ENCODE measurements at regions not wholly inside any gene's neighbourhood (a gene's known extent, or its start where the extent isn't known, plus 50 kb on each side); places are given as distances from the start of the nearest gene placed in this dataset.

DNA sequence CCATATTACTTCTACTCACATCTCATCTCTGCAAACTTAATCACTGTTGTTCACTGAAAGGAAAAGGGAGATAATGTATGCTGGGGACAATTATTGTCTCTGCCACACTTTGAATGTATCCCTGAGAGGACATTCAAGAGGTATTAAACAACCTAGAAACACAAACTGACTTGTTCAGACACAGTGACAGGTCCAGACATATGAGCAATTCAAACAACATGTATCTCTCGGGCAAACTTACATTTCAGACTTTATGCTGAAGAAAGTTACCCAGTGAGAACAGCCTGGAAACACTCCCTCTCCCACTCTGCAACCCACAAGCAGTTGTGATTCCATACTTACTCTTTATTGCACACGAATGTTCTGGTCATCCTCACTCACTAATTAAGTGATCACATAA lies 968.7 kb upstream of the SLC10A2 start:
- Histone ChIP-seq H3K36me3 (no peaks in the 10 kb centered on the region), H3K9me3 (no peaks in the 10 kb centered on the region), H3K27me3 (no peaks in the 10 kb centered on the region), H3K27ac (no peak overlapping the region), H3K4me3 (no peak overlapping the region), H3K4me1 (no peaks in the 10 kb centered on the region)
- intact Hi-C loops (cut with DNase I; ENCODE audit: low total_unique reads) = no loop called here
- TF ChIP-seq POLR2AphosphoS5 (IDR thresholded peaks at IDR 0.05) (no peak), POLR2A (IDR thresholded peaks at IDR 0.05) (no peak)
- TF ChIP-seq, protein P1, sequence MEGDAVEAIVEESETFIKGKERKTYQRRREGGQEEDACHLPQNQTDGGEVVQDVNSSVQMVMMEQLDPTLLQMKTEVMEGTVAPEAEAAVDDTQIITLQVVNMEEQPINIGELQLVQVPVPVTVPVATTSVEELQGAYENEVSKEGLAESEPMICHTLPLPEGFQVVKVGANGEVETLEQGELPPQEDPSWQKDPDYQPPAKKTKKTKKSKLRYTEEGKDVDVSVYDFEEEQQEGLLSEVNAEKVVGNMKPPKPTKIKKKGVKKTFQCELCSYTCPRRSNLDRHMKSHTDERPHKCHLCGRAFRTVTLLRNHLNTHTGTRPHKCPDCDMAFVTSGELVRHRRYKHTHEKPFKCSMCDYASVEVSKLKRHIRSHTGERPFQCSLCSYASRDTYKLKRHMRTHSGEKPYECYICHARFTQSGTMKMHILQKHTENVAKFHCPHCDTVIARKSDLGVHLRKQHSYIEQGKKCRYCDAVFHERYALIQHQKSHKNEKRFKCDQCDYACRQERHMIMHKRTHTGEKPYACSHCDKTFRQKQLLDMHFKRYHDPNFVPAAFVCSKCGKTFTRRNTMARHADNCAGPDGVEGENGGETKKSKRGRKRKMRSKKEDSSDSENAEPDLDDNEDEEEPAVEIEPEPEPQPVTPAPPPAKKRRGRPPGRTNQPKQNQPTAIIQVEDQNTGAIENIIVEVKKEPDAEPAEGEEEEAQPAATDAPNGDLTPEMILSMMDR (IDR thresholded peaks at IDR 0.05) = no peak
- DNase-seq (ENCODE audit: low spot score in 2 of 2) = no peak

DNA sequence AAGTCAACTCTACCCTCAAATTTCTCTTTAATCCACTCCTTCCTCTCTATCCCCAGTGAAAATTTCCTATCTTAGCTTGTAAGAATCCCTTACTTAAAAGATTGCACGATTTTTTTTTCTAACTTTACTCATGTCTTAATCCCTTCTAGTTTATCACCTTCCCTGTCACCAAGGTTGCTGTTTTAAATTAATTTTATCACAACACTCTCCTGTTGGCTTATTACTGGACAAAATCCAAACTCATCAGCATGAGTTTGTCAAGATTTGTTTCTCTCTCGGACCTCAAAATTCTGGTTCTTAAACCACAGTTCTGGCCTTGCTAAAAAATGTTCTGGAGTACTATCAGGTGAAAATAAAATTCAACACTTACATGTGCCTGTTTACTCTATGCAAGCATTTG lies 959.1 kb upstream of the SLC10A2 start:
- no peaks in the 10 kb centered on the region for H3K36me3 ChIP-seq
- no peaks in the 10 kb centered on the region for H3K9me3 ChIP-seq
- no peak for TF ChIP-seq POLR2A (IDR thresholded peaks at IDR 0.05)
- TF ChIP-seq, protein P1 (IDR thresholded peaks at IDR 0.05) = no peak
- TF ChIP-seq POLR2AphosphoS5 (IDR thresholded peaks at IDR 0.05) = no peak
- no peak for DNase-seq (ENCODE audit: low spot score in 2 of 2)
- intact Hi-C loops (cut with DNase I; ENCODE audit: low total_unique reads) = no loop called here
- no peak overlapping the region for H3K4me3 ChIP-seq
- H3K4me1 ChIP-seq = no peaks in the 10 kb centered on the region
- H3K27me3 ChIP-seq = no peaks in the 10 kb centered on the region
- H3K27ac ChIP-seq = no peak overlapping the region

GRCh38 chr13:104024416-104025170 lies 958.4 kb upstream of the SLC10A2 start:
- Histone ChIP-seq H3K9me3 (no peaks in the 10 kb centered on the region), H3K27ac (peak overlapping the region in 1 of 2 donors; percentile 40), H3K27me3 (no peaks in the 10 kb centered on the region), H3K4me3 (no peak overlapping the region), H3K36me3 (no peaks in the 10 kb centered on the region), H3K4me1 (no peaks in the 10 kb centered on the region)
- no peak for DNase-seq (ENCODE audit: low spot score in 2 of 2)
- intact Hi-C loops (cut with DNase I; ENCODE audit: low total_unique reads) = no loop called here
- TF ChIP-seq, protein P1 (IDR thresholded peaks at IDR 0.05) = no peak
- TF ChIP-seq POLR2A (IDR thresholded peaks at IDR 0.05) (no peak), POLR2AphosphoS5 (IDR thresholded peaks at IDR 0.05) (no peak)

GRCh38 chr13:104021806-104022397 lies 955.7 kb upstream of the SLC10A2 start:
- intact Hi-C loops (cut with DNase I; ENCODE audit: low total_unique reads) = no loop called here
- H3K9me3 ChIP-seq = no peaks in the 10 kb centered on the region
- DNase-seq (ENCODE audit: low spot score in 2 of 2) = no peak
- H3K36me3 ChIP-seq = no peaks in the 10 kb centered on the region
- H3K4me3 ChIP-seq = no peak overlapping the region
- no peaks in the 10 kb centered on the region for H3K4me1 ChIP-seq
- TF ChIP-seq, protein P1 (IDR thresholded peaks at IDR 0.05) = no peak
- no peaks in the 10 kb centered on the region for H3K27me3 ChIP-seq
- no peak overlapping the region for H3K27ac ChIP-seq

- Histone ChIP-seq H3K4me1 (no peaks in the 10 kb centered on the region), H3K4me3 (no peak overlapping the region), H3K27ac (peak overlapping the region in 1 of 2 donors; percentile 8), H3K9me3 (no peaks in the 10 kb centered on the region), H3K36me3 (no peaks in the 10 kb centered on the region), H3K27me3 (no peaks in the 10 kb centered on the region)
- TF ChIP-seq, protein P1 (IDR thresholded peaks at IDR 0.05) = no peak
- TF ChIP-seq POLR2AphosphoS5 (IDR thresholded peaks at IDR 0.05) (no peak), POLR2A (IDR thresholded peaks at IDR 0.05) (no peak)
- no peak for DNase-seq (ENCODE audit: low spot score in 2 of 2)
- intact Hi-C loops (cut with DNase I; ENCODE audit: low total_unique reads) = no loop called here
Observed at GRCh38 chr13:104017317-104017716, 951.1 kb upstream of the SLC10A2 start.

Measured in breast epithelium (tissue), 4 donors.